ENCODE measurements at regions not wholly inside any gene's neighbourhood (a gene's known extent, or its start where the extent isn't known, plus 50 kb on each side); places are given as distances from the start of the nearest gene placed in this dataset.

GRCh38 chrX:68942840-68943239 lies 114.0 kb downstream of the EFNB1 start:
- no peak for DNase-seq

GRCh38 chrX:68942104-68942503 lies 113.3 kb downstream of the EFNB1 start:
- DNase-seq, result no peak

- no peak for DNase-seq
These were observed 112.6 kb downstream of the EFNB1 start for GRCh38 chrX:68941385-68941952.

- DNase-seq, result no peak
These were observed 111.8 kb downstream of the EFNB1 start for GRCh38 chrX:68940601-68941000.

GRCh38 chrX:68939868-68940267 lies 111.0 kb downstream of the EFNB1 start:
- no peak for DNase-seq

GRCh38 chrX:68938244-68939004 lies 109.6 kb downstream of the EFNB1 start:
- DNase-seq, result no peak

GRCh38 chrX:68937581-68937980 lies 108.8 kb downstream of the EFNB1 start:
- no peak for DNase-seq

- DNase-seq, result no peak
These were observed 107.8 kb downstream of the EFNB1 start for GRCh38 chrX:68936608-68937007.

- no peak for DNase-seq
These were observed 107.3 kb downstream of the EFNB1 start for GRCh38 chrX:68936126-68936525.

GRCh38 chrX:68935362-68935761 lies 106.5 kb downstream of the EFNB1 start:
- no peak for DNase-seq

GRCh38 chrX:68934922-68935321 lies 106.1 kb downstream of the EFNB1 start:
- DNase-seq, result no peak

GRCh38 chrX:68934421-68934820 lies 105.6 kb downstream of the EFNB1 start:
- no peak for DNase-seq

GRCh38 chrX:68932611-68933010 lies 103.8 kb downstream of the EFNB1 start:
- DNase-seq, result no peak

GRCh38 chrX:68931345-68931744 lies 102.5 kb downstream of the EFNB1 start:
- DNase-seq, result no peak

- no peak for DNase-seq
These were observed 101.9 kb downstream of the EFNB1 start for GRCh38 chrX:68930542-68931317.

GRCh38 chrX:68929332-68930150 lies 100.7 kb downstream of the EFNB1 start:
- no peak for DNase-seq

- DNase-seq, result no peak
These were observed 99.6 kb downstream of the EFNB1 start for GRCh38 chrX:68928401-68928800.

GRCh38 chrX:68927178-68927577 lies 98.4 kb downstream of the EFNB1 start:
- no peak for DNase-seq

GRCh38 chrX:68923147-68923546 lies 94.3 kb downstream of the EFNB1 start:
- DNase-seq, result no peak

- DNase-seq, result no peak
These were observed 93.2 kb downstream of the EFNB1 start for GRCh38 chrX:68922013-68922412.

GRCh38 chrX:68920561-68920960 lies 91.7 kb downstream of the EFNB1 start:
- DNase-seq, result no peak

GRCh38 chrX:68919707-68920106 lies 90.9 kb downstream of the EFNB1 start:
- no peak for DNase-seq

- no peak for DNase-seq
These were observed 89.4 kb downstream of the EFNB1 start for GRCh38 chrX:68918202-68918601.
